GM21367 (cell line): ENCODE measurements at regions not wholly inside any gene's neighbourhood (a gene's known extent, or its start where the extent isn't known, plus 50 kb on each side); places are given as distances from the start of the nearest gene placed in this dataset.
"Not testable (repeated sequence)": the region's sequence is repeated elsewhere in the genome, so short reads cannot be mapped to it uniquely, and the experiment has no call there.

Experiments used
- ATAC-seq: cut with Tn5 transposase; IDR thresholded peaks from one replicate; pipeline ENCODE4 v1.9.1; 2021; ENCODE audit not compliant: unreplicated experiment

DNA sequence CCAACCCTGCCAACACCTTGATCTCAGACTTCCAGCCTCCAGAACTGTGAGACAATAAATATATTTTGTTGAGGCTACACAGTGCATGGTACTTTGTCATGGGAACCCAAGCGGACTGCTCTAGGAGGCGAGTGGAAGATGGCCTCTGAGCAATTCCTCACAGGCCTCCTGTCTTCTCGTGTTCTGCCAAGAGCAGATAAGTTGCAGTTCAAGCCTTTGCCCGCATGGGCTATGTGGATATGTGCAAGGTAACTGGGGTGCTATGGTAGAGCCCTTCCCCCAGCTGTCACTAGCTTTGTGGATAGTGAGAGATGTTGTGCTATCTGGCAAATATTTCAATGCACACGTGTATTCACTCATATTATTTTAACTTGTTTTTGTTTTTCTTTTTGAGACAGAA is 156.0 kb upstream of the BCOR start:
- ATAC-seq, result no peak

DNA sequence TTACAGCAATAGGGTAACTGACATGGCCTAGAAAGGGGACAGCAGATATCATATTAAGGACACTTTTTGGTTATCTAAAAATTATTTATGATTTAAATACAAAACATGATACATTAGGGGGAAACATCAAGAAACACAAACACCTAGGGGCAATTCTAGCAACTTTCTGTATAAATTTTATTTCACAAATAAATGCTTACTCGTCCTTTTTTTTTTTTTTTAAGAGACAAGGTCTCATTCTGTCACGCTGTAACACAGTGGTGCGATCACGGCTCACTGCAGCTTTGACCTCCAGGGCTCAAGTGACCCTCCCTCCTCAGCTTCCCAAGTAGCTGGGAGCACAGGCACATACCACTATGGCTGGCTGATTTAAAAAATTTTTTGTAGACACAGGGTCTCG is 151.8 kb upstream of the BCOR start:
- ATAC-seq, result no peak

DNA sequence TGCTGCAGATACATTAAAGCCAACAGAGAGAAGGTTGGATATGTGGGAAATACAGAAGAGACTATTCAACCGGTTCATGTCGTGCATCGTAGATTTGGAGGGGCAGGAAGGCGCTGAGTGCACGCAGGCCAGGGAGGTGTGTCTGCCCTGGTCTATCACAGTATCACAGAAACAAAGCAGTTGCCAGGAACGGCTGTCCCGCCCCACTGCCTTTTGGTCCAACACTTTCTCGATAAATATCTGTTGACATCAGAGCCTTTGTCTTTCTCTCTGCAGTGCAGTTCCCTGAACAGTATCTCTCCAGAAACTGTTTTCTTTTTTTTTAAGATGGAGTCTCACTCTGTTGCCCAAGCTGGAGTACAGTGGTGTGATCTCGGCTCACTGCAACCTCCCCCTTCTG is 151.1 kb upstream of the BCOR start:
- no peak for ATAC-seq

DNA sequence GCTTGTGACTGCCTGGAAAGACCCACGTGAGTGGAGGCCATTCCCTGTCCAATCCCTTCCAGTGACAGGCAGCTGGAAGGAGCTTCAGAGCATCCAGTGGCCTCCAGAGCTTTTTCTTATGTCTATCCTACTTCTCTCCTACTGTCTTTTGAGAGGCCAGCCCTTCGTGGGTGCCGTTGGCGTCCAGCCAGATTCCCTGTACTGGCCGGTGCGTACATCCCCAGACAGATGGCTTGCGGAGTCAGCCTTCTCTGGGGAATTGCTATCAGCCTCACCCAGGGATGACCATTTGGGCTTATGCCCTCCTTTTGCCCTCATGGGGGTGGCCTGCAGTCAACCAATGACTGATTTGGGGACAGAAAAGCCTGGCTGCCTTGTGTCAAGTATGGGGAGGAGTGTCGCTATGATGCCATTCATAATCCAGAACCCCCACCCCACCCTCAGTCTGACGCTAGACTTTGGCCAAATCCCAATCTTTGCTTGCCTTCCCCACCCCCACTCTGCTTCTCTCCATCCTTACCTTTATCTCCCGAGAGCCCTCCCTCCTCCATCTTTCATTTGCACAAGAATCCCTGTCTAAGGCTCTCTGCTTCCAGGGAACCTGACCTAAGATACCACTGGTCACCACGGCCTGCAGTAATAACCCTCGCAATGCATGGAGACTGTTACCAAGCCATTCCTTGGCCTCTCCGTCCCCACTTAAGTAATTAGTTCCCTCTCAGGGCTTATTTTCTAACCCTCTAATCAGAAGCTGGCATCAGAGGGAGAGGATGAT is 150.3 kb upstream of the BCOR start:
- no peak for ATAC-seq

DNA sequence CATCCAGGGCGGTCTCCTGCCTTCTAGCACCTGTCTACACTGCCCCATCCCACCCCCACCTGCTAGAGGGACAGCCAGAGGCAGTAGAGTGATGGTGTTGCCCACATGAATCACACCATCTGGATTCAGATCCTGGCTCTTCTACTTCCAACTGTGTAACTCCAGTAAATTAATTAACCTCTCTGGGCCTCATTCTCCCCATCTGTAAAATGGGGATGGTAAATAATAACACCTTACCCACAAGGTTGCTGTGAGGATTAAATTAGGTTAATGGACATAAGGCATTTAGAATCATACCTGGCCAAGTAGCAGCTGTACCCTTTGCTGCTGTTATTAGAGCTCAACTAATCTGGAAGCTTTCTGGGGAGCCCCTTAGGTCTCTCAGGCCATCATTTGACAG is 149.6 kb upstream of the BCOR start:
- no peak for ATAC-seq

DNA sequence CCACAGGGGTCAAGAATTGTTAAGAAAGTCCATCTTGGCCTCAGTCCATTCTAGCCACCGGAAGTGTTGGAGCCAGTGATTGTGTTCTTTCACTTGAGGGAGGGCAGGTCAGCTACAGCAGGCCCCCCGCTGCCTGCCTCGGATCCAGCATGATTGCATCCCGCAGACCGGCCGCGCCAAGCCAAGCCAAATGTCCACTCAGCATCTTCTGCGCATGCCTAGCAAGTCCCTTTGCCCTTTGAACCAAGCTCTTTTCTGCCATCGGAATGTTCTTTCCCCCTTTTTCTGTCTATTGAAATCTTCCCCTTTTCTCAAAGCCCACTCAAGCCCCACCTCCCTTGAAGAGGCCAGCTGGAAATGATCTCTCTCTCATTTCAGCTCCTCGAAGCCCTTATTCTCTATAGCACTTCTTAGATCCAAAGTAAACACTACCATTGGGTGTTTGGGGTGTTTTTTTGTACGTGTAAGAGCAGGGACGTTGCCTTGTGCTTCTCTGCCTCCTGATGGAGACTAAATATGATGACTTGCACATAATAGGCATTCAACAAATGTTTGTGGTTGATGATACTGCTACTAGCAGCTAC is 147.8 kb upstream of the BCOR start:
- no peak for ATAC-seq

DNA sequence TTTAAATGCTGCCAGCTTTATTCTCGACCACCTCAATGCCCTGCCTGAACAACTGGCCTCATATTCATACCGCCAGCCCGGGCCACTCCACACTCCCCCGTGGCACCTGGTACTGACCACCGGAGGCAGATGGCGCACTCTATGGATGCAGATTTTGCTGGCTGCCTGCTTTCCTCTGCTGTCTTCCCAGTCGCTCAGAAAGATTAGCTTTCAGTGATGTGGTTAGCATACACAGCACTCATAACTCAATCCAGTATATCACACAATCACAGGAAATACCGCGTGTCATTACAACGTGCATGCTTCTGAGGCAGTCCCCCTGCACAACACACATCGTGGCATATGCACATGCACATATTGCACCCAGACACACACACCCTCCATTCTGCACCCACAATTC is 147.2 kb upstream of the BCOR start:
- ATAC-seq, result no peak

DNA sequence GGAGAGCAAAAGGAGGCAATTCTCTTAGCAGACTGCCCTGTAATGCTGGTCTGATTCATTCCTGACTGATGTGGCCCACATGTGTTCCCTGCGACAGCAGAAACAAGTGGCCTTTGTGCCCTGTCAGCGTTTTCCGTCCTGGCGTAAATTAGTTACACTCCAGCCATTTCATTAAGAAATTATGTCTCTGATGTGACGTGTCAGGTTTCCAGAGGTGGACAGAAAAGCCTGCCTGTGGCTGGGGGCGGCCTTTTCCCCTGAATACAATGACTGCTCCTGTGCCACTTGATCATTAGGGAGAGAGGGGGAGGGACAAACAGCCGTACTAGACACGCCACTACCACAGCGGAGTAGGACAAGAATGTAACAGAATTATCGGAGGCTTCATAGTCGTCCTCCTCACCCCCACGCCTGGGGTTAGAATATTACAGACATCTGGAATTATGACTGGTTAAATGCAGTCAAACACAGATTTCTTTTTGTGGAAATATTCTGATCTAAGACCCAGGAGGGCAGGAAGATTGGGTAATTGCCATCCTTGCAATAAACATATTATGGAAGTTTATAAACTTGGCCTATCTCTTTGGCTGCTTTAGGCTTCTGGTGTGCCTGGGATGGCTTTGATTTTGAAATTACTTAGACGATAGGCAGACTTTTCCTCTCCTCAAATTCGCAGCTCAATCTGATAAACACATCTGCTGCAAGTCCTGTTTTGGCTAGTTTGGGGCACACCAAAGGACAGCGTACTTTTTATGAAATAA is 146.2 kb upstream of the BCOR start:
- no peak for ATAC-seq

DNA sequence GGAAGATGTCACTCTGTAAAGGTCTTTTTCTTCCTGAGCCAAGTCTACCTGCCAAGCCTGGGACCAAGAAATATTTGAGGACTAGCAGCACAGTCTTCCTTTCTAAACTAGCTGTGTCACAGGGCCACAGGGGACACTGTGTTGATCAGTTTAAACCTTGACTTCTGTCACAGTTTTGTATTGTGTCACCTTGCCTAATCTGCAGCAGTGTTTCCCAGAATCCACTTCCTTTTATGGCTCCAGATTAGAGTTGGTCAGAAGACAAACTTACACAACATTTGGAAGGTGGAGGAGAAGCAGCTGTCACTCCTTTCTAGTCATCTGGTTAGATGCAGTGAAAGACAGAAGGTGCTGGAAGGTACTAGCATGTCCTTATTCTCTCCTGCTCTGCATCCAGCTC is 143.1 kb upstream of the BCOR start:
- ATAC-seq, result no peak

DNA sequence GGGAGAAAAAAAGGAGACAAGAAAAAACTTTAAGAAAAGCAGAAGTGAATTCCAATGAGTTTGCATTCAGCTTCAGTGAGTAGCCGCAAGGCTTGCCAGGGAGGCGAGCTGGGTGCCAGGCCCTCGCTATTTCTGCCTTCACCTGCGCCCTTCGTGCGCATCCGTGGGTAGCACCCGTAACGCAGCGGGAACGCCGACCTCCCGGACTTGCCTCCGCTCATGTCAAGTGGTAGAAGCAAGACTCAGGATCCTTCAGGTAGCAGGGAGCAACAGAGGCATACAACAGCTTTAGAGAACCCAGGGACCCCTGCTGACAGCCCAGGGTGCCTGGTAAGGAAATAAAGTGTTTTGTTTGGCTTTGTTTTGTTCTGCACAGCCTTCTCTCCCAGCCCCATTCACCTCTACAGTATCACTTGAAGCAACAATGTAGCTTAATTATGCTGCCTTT is 140.0 kb upstream of the BCOR start:
- no peak for ATAC-seq

DNA sequence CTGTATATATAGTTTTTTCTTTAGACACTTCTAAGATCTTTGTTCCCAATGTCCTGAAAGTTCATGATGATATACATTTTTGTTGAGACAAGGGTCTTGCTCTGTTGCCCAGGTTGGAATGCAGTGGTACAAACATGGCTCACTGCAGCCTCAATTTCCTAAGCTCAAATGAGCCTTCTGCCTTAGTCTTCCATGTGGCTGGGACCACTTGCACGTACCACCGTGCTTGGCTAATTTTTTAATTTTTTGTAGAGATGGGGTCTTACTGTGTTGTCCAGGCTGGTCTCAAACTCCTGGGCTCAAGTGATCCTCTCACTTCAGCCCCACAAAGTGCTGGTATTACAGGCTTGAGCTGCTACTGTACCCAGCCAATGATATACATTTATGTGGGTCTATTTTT is 132.9 kb upstream of the BCOR start:
- ATAC-seq, result no peak

DNA sequence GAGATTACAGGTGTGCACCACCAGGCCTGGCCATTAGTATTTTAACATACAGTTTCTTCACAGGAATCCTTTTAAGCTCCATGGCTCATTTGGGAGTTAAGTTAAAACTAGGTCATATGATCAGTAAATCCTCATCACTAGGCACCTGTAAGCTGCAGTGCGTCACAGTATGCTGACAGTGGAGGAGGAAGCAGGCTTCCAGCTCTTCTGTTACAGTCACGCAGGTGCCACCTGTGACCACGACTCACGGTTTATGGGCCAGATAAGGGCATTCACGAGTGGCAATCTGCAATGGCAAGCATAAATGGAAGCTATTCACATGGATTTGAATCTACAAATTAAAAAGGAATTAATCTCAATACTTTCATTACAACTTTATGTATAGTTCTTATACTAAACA is 129.4 kb upstream of the BCOR start:
- no peak for ATAC-seq

DNA sequence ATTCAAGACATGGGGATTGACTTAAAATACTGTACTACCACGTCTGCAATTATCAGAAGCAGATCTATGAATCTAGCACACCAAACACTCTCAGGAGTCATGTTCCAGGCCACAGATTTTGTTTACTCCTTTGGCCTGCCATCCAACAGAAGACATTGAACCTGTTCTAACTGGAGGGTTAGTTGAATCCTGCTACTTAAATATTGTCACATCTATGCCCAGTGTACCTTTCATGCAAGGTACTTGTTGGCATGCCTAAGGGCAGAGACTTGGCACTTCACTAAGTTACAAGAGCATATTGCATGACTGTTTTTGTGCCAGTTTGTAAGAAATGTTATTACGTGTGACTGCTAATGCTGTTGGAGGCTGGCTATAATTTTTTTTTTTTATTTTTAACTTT is 126.9 kb upstream of the BCOR start:
- no peak for ATAC-seq

DNA sequence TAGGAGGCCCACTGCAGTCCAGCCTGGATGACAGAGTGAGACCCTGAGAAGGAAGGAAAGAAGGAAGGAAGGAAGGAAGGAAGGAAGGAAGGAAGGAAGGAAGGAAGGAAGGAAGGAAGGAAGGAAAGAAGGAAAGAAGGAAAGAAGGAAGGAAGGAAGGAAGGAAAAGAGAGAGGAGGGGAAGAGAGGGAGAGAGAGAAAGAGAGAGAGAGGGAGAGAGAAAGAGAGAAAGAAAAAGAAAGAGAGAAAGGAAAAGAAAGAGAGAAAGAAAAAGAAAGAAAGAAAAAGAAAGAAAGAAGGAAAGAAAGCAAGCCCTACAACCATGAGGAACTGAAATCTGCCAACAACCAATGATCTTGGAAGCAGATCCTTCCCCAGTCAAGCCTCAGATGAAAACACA is 124.9 kb upstream of the BCOR start:
- not testable (repeated sequence) for ATAC-seq

DNA sequence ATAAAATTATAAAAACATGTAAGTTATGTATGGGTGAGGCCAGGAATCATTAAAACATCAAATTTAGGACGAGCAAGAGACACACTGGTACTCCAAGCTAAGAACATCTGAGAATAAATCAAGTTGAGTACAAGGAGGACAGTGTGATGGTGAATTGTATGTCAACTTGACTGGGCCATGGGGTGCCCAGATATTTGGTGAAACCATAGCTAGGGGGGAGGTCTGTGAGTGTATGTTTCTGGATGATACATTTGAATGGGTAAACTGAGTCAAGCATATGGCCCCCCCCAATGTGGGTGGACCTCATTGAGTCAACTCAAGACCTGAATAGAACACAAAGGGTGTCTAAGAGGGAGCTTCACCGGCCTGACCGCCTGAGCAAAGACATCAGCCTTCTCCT is 115.3 kb upstream of the BCOR start:
- ATAC-seq, result no peak

DNA sequence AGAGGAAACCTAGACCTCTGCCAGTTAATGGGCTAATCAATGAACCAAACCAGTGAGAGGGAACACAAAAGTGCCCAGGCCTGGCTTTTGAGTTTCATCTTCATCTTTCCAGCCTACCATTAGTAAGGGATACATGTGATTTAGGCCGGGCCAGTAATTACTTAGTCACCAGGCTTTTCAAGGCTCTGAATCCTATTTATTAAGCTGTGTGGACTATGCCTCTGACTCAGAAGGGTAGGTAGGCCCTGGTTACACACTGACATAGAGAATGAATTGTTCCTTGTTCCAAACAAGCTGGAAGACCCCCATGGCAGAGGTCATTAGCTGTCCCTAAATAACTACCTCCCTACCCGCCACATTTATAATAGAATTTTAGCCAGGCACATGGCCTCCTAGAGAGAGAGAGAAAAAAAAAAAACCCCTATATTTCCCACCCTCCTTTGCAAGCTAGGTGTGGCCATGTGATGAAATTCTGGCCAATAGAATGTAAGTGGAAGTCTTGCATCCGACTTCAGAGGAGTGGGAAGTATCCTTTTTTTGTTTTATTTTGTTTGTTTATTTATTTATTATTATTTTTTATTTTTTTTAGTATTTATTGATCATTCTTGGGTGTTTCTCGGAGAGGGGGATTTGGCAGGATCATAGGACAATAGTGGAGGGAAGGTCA is 112.3 kb upstream of the BCOR start:
- no peak for ATAC-seq

DNA sequence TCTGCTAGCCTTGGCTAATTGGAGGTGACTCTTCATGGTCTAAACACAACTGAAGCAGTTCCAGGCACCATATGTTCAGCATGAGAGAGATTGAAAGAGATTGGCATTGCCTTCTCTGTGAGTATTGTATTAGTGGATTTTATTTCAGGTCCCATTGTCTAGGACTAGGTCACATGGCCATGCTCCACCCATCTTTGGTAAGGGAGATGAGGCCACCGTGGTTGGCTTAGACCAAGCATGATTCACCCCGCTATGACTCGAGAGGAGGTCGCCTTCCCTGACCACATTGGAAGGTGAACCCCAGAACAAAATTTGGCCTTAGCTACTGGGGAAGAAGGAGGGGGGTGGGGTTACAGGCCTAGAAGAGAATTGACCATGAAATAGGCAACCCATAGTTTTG is 109.9 kb upstream of the BCOR start:
- ATAC-seq, result no peak

DNA sequence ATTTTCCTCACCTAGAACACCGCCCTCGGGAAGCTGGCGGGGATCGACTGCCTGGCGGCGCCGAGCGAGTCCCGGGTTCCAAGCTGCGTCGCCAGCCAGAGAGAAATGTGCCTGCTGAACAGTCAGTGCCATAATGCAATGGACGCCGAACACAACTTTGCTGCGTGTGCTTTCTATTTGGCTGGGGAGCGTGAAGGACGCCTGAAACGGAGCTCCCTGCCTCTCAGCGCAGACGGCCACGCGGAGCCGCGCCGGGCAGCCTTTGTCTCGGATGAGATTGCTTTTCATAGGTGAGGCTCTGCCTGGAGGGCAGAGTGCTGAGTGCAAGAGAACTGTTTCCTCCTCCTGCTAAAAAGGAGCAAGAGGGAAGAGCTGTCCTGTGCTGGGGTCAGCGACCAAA is 107.7 kb upstream of the BCOR start:
- no peak for ATAC-seq

DNA sequence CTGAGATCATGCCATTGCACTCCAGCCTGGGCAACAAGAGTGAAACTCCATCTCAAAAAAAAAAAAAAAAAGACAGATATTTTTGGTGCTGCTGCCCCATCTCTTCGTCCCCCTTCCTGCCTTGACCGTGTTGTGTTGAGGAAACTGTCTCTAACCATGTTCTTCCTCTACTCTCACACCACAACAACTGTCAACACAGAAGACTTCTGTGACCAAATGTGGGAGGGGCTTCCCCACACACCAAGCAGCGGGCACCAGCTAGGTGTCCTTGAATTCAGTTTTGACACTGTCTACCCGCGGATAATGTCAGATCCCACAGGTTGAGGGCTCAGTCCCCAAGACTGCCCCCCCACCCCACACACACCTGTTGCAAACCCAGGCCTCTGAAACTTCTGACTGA is 104.7 kb upstream of the BCOR start:
- ATAC-seq, result no peak

DNA sequence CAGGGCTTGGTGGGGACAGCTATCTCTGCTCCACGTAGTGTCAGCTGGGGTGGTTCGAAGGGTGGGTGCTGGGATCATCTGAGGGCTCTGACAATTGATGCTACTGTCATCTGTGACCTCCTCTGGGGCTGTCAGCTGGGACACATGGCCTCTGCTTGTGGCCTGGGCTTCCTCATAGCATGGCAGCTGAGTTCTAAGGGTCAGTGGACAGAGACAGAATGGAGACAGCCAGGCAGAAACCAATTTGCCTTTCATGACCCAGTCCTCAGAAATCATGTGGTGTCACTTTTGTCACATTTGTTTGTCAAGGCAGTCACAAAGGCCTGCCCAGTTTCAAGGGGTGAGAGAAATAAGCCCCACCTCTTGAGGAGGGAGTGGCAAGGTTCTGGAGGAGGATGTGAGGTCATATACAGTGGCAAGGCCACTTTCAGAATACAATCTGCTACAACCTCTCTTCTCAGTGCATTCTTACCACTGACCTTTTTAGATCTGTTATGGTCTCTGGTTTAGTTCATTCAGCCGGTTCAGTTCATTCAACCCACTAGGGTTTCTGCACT is 103.6 kb upstream of the BCOR start:
- ATAC-seq, result peak; percentile 70

DNA sequence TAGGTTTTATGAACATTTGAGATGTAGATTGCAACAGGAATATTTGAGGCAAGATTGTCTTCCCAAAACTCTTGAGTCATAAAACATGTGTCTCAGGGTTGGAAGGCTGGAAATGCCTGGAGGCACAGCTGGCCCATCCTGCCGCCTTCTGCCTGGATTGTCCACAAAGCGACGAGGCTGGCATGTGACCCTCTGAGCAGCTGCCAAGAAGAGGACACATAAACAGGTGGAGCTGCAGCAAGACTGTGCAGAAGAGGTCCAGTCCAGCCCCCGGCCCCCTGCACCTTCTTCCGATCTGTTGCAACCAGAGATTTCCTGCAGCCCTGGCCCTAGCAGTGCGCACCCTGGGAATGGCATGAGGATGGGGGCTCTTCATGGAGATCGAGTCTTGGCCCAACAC is 101.9 kb upstream of the BCOR start:
- ATAC-seq, result no peak
